ENCODE measurements at regions not wholly inside any gene's neighbourhood (a gene's known extent, or its start where the extent isn't known, plus 50 kb on each side); places are given as distances from the start of the nearest gene placed in this dataset.

- no peak overlapping the region for H3K4me3 ChIP-seq (ENCODE audit: low read depth in 1 of 2, low read length in 1 of 2)
- H3K27ac ChIP-seq, result no peak overlapping the region
- H3K4me1 ChIP-seq (ENCODE audit: control insufficient read depth in 1 of 2, insufficient read depth in 1 of 2, low read depth in 1 of 2, low read length in 1 of 2), result no peaks in the 10 kb centered on the region
- TF ChIP-seq CTCF (IDR thresholded peaks at IDR 0.05), result no peak
- peaks cover 12% of the 10 kb centered on the region for H3K27me3 ChIP-seq
- H3K36me3 ChIP-seq, result no peaks in the 10 kb centered on the region
- H3K9me3 ChIP-seq, result no peaks in the 10 kb centered on the region
Observed at GRCh38 chr4:138674209-138674608, 341.4 kb upstream of the NOCT start.

- H3K9me3 ChIP-seq, result no peaks in the 10 kb centered on the region
- no peak for TF ChIP-seq CTCF (IDR thresholded peaks at IDR 0.05)
- no peaks in the 10 kb centered on the region for H3K4me1 ChIP-seq (ENCODE audit: control insufficient read depth in 1 of 2, insufficient read depth in 1 of 2, low read depth in 1 of 2, low read length in 1 of 2)
- no peak overlapping the region for H3K27ac ChIP-seq
- H3K36me3 ChIP-seq, result no peaks in the 10 kb centered on the region
- peaks cover 12% of the 10 kb centered on the region for H3K27me3 ChIP-seq
- no peak overlapping the region for H3K4me3 ChIP-seq (ENCODE audit: low read depth in 1 of 2, low read length in 1 of 2)
Observed at GRCh38 chr4:138673053-138673452, 342.5 kb upstream of the NOCT start.

- no peak for TF ChIP-seq CTCF (IDR thresholded peaks at IDR 0.05)
- Histone ChIP-seq H3K36me3 (no peaks in the 10 kb centered on the region), H3K27me3 (peaks cover 12% of the 10 kb centered on the region), H3K4me3 (ENCODE audit: low read depth in 1 of 2, low read length in 1 of 2) (no peak overlapping the region), H3K4me1 (ENCODE audit: control insufficient read depth in 1 of 2, insufficient read depth in 1 of 2, low read depth in 1 of 2, low read length in 1 of 2) (no peaks in the 10 kb centered on the region), H3K27ac (no peak overlapping the region), H3K9me3 (no peaks in the 10 kb centered on the region)
Observed at GRCh38 chr4:138672393-138672976, 343.1 kb upstream of the NOCT start.

DNA sequence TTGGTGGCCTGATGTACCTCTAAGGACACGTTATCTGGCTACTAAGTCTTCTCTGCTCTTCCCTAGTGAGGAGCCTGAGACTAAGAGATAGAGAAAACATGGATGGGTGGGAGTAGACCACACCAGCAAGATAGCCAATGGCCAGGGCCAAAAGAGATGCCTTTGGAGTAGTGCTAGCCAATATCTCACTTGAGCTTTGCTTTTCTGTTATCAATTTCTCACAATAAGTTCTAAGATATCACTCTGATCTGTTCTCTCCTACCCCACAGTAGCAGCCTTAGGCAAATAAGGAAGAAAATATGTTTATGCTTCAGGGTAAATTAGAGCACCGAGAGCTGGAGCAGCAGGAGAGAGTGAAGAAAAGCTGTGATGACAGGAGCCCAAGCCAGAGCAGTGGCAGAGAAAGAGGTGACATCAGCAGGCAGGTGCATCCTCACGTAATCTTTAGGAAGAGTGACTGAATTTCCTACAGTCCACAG is 343.9 kb upstream of the NOCT start:
- H3K36me3 ChIP-seq, result no peaks in the 10 kb centered on the region
- H3K27ac ChIP-seq, result no peak overlapping the region
- no peaks in the 10 kb centered on the region for H3K4me1 ChIP-seq (ENCODE audit: control insufficient read depth in 1 of 2, insufficient read depth in 1 of 2, low read depth in 1 of 2, low read length in 1 of 2)
- no peak overlapping the region for H3K4me3 ChIP-seq (ENCODE audit: low read depth in 1 of 2, low read length in 1 of 2)
- peaks cover 12% of the 10 kb centered on the region for H3K27me3 ChIP-seq
- TF ChIP-seq CTCF (IDR thresholded peaks at IDR 0.05), result no peak
- H3K9me3 ChIP-seq, result no peaks in the 10 kb centered on the region

- H3K4me1 ChIP-seq (ENCODE audit: control insufficient read depth in 1 of 2, insufficient read depth in 1 of 2, low read depth in 1 of 2, low read length in 1 of 2), result no peaks in the 10 kb centered on the region
- TF ChIP-seq CTCF (IDR thresholded peaks at IDR 0.05), result no peak
- H3K4me3 ChIP-seq (ENCODE audit: low read depth in 1 of 2, low read length in 1 of 2), result no peak overlapping the region
- no peak overlapping the region for H3K27ac ChIP-seq
- H3K9me3 ChIP-seq, result no peaks in the 10 kb centered on the region
- H3K36me3 ChIP-seq, result no peaks in the 10 kb centered on the region
- peaks cover 12% of the 10 kb centered on the region for H3K27me3 ChIP-seq
Observed at GRCh38 chr4:138671106-138671505, 344.5 kb upstream of the NOCT start.
